Breast epithelium (tissue), 4 donors: ENCODE measurements at regions not wholly inside any gene's neighbourhood (a gene's known extent, or its start where the extent isn't known, plus 50 kb on each side); places are given as distances from the start of the nearest gene placed in this dataset.

ENCODE experiments used
- DNase-seq, 2 donors: peaks; one replicate each; pipeline ENCODE4 v3.0.0-alpha.2; 2019; ENCODE audit warnings: low spot score in 2 of 2
- H3K27ac ChIP-seq, 2 donors: fragments of 200-600 bp; sonication (generic) in 1 of 2; one replicate each; pipeline ENCODE4 v1.5.1; 2016 to 2019; ENCODE audit warnings: mild to moderate bottlenecking in 1 of 2
- H3K27me3 ChIP-seq, 2 donors: fragments of 200-600 bp; sonication (generic) in 1 of 2; one replicate each; pipeline versions ENCODE4 v1.5.1 to v1.6.0; 2017 to 2019; ENCODE audit warnings: control low read depth in 1 of 2, mild to moderate bottlenecking in 1 of 2
- H3K36me3 ChIP-seq: fragments of 200-600 bp; one replicate; pipeline ENCODE4 v1.5.1; 2019
- H3K4me1 ChIP-seq, 2 donors: fragments of 200-600 bp; sonication (generic); one replicate each; pipeline ENCODE4 v1.5.1; 2016 to 2019; ENCODE audit warnings: control low read depth in 1 of 2
- H3K4me3 ChIP-seq, 3 donors: fragments of 200-600 bp; sonication (generic); 1 replicate in 2 of 3; 2 replicates in 1 of 3; pipeline ENCODE4 v1.5.1; 2016 to 2019; ENCODE audit warnings: mild to moderate bottlenecking in 3 of 3, moderate library complexity in 2 of 3
- H3K9me3 ChIP-seq, 2 donors: fragments of 200-600 bp; sonication (generic) in 1 of 2; one replicate each; pipeline ENCODE4 v1.5.1; 2016 to 2019; ENCODE audit warnings: control low read depth in 1 of 2
- POLR2A ChIP-seq: fragments of 450-650 bp; IDR thresholded peaks from one replicate; pipeline ENCODE4 v1.6.1; 2016; ENCODE audit warnings: antibody characterized with exemption, mild to moderate bottlenecking, moderate library complexity
- POLR2AphosphoS5 ChIP-seq, 3 donors: sonication (generic); formaldehyde crosslinking; IDR thresholded peaks; one replicate each; pipeline ENCODE4 v1.6.1; 2017; ENCODE audit warnings: antibody characterized with exemption in 3 of 3
- intact Hi-C: fragments of 100-400 bp; cut with DNase I; formaldehyde crosslinking; loops from one replicate; pipeline ENCODE4 v1.15.1; 2023; ENCODE audit warnings: low total_unique reads
- TF ChIP-seq, protein P1 (sequence below), 3 donors: fragments of 450-650 bp; IDR thresholded peaks; one replicate each; pipeline ENCODE4 v1.5.1; 2016 to 2017; ENCODE audit warnings: antibody characterized with exemption in 3 of 3, mild to moderate bottlenecking in 3 of 3, moderate library complexity in 3 of 3

DNA sequence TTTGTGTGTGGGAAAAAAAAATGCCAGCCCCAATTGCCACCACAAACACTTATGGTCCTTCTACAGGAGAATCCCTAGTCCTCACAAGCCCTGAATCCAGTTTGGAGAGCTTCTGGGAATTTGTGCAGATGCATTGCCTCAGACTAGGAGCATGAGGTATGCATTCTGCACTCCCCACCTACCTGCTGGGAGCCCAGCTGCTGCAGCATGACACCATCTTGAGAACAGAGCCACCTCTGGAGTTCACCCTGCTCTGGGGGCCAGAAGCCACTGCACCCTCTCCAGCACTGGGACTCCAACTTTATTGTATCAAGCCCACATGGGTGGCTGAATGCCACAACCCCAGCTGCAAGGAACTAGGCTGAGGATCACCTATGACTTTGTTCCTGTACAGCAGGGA is 568.5 kb upstream of the ID4 start:
- no peaks in the 10 kb centered on the region for H3K27me3 ChIP-seq
- no peaks in the 10 kb centered on the region for H3K36me3 ChIP-seq
- intact Hi-C loops, result no loop called here
- no peak overlapping the region for H3K27ac ChIP-seq
- no peak for DNase-seq
- TF ChIP-seq POLR2AphosphoS5 (IDR thresholded peaks at IDR 0.05) (no peak), POLR2A (no peak)
- TF ChIP-seq, protein P1, sequence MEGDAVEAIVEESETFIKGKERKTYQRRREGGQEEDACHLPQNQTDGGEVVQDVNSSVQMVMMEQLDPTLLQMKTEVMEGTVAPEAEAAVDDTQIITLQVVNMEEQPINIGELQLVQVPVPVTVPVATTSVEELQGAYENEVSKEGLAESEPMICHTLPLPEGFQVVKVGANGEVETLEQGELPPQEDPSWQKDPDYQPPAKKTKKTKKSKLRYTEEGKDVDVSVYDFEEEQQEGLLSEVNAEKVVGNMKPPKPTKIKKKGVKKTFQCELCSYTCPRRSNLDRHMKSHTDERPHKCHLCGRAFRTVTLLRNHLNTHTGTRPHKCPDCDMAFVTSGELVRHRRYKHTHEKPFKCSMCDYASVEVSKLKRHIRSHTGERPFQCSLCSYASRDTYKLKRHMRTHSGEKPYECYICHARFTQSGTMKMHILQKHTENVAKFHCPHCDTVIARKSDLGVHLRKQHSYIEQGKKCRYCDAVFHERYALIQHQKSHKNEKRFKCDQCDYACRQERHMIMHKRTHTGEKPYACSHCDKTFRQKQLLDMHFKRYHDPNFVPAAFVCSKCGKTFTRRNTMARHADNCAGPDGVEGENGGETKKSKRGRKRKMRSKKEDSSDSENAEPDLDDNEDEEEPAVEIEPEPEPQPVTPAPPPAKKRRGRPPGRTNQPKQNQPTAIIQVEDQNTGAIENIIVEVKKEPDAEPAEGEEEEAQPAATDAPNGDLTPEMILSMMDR (IDR thresholded peaks at IDR 0.05), result no peak
- H3K4me1 ChIP-seq, result no peaks in the 10 kb centered on the region
- H3K4me3 ChIP-seq, result no peak overlapping the region
- peaks cover 3 to 32% of the 10 kb centered on the region in 2 donors for H3K9me3 ChIP-seq

DNA sequence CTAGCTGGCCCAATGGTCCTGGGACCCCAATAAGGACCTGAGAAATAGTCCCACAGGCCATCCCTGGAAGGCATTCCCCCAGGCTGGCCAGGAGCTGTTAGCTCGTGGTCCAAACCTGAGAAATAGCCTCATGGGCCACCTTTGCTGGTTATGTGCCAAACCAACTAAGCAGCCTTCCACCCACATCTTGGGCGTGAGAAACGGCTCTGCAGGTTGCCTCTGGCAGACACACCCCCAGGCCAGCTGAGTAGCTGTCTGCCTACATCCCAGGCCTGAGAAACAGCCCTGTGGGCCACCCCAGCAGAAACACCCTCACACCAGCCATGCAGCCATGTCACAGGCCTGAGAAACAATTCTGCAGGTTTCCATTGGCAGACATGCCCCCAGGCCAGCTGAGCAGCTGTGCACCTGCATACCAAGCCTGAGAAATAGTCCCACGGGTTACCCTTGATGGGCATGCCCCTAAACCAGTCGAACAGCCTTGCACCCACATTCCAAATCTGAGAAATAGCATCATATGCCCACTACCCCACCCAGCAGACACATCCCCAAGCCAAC is 567.8 kb upstream of the ID4 start:
- TF ChIP-seq POLR2A (no peak), POLR2AphosphoS5 (IDR thresholded peaks at IDR 0.05) (no peak)
- TF ChIP-seq, protein P1 (IDR thresholded peaks at IDR 0.05), result no peak
- intact Hi-C loops, result no loop called here
- Histone ChIP-seq H3K27me3 (no peaks in the 10 kb centered on the region), H3K4me1 (no peaks in the 10 kb centered on the region), H3K36me3 (no peaks in the 10 kb centered on the region), H3K27ac (no peak overlapping the region), H3K9me3 (peaks cover 8 to 32% of the 10 kb centered on the region in 2 donors), H3K4me3 (no peak overlapping the region)
- DNase-seq, result no peak

DNA sequence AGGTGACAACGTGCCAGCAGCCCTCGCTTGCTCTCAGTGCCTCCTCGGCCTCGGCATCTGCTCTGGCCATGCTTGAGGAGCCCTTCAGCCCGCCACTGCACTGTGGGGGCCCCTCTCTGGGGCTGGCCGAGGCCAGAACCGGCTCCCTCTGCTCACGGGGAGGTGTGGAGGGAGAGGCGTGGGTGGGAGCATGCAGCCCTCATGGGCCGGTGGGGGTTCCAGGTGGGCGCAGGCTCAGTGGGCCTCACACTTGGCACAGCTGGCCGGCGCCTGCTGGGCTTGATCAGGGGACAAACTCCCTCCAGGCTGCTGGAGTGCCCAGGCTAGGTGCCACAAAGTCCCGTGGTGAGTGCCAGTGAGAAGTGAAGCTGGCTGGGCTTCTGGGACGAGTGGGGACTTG is 566.6 kb upstream of the ID4 start:
- DNase-seq, result no peak
- Histone ChIP-seq H3K36me3 (no peaks in the 10 kb centered on the region), H3K9me3 (peaks cover 9 to 32% of the 10 kb centered on the region in 2 donors), H3K27me3 (no peaks in the 10 kb centered on the region), H3K4me3 (no peak overlapping the region), H3K27ac (no peak overlapping the region), H3K4me1 (no peaks in the 10 kb centered on the region)
- TF ChIP-seq, protein P1 (IDR thresholded peaks at IDR 0.05), result no peak
- TF ChIP-seq POLR2AphosphoS5 (IDR thresholded peaks at IDR 0.05) (no peak), POLR2A (no peak)
- intact Hi-C loops, result no loop called here

DNA sequence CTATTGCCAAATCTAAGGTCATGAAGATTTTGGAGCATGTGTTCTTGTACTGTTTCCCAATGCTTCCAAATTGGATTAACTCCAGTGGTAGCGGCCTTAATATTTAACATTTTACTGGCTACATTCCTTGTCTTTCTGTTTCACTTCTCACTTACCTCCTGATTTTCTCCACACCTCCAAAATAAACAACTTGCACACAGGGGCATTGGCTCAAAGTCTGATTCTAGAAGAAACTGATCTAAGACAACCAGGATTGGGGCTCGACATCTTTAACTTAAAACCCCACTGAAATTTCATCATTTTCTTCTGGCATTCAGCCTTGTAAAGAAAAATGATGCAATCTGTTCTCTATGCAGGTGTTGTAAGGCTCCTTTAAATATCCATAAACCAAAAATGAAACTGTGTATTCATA is 557.9 kb upstream of the ID4 start:
- no peak for DNase-seq
- Histone ChIP-seq H3K4me1 (peaks cover 0 to 5% of the 10 kb centered on the region in 2 donors), H3K9me3 (peaks cover 3 to 12% of the 10 kb centered on the region in 2 donors), H3K27ac (peak overlapping the region in 1 of 2 donors; percentile 25), H3K4me3 (peak overlapping the region in 2 of 3 donors; percentile 12 to 18), H3K36me3 (no peaks in the 10 kb centered on the region), H3K27me3 (no peaks in the 10 kb centered on the region)
- intact Hi-C loops, result no loop called here
- TF ChIP-seq, protein P1 (IDR thresholded peaks at IDR 0.05), result no peak
- TF ChIP-seq POLR2A (no peak), POLR2AphosphoS5 (IDR thresholded peaks at IDR 0.05) (no peak)

DNA sequence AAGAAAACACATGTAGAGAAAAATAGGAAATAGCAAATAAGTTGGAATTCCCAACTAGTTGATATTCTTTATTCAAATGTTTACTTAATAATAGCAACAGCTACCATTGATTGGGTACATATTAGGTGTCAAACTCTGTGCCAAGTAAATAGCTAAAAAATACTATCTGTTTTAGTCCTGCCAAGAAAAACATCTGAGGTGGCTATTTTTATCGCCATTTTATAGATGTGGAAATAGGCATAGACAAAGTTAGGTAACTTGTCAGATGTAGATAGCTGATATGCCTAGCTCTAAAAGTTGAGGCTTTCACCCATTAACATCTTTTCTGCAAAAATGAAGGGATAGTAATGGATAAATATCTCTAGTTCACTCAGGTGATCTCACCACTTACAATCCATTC is 549.2 kb upstream of the ID4 start:
- no peak overlapping the region for H3K27ac ChIP-seq
- no peak for DNase-seq
- H3K27me3 ChIP-seq, result no peaks in the 10 kb centered on the region
- no peaks in the 10 kb centered on the region for H3K36me3 ChIP-seq
- no peak for TF ChIP-seq POLR2A
- TF ChIP-seq, protein P1 (IDR thresholded peaks at IDR 0.05), result no peak
- no peak for TF ChIP-seq POLR2AphosphoS5 (IDR thresholded peaks at IDR 0.05)
- H3K4me1 ChIP-seq, result no peaks in the 10 kb centered on the region
- H3K4me3 ChIP-seq, result no peak overlapping the region
- no peaks in the 10 kb centered on the region for H3K9me3 ChIP-seq
- intact Hi-C loops, result no loop called here
